ENCODE measurements at regions not wholly inside any gene's neighbourhood (a gene's known extent, or its start where the extent isn't known, plus 50 kb on each side); places are given as distances from the start of the nearest gene placed in this dataset.

DNA sequence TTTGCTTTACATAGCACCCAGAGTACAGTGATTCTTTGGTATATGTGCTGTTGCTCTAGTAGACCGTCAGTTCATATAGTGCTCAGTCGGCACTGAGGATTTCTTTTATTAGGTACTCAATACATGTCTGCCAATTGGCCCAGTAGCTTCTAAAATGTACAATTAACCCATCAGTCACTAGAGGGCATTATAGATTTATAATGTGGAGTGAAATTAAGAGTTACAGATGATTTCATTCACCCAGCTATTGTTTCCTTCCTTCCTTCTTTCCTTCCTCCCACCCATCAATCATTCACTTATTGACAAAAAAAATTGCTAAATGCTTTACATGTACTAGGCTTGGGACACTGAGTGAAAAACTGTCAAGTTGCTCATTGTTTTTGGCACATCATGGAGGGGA lies 263.6 kb upstream of the USP24 start:
- no peak for DNase-seq

DNA sequence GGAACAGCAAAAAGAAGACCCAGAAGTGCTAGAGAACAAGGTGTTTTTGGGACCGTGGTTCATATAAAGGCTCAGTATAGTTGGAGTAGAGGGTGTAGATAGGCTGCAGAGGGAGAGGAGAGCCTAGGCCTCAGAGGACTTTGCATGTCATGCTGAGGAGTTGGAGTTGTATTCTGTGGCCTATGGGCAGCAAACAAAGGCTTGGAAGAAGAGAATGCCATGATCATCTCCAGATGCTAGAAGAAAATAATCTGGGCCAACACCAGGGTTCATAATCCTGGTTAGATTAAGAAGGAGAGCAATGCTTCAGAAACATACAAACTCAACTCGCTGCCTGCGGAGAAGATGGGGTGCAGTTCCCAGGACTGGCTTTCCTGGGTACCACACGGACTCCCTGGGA lies 262.8 kb upstream of the USP24 start:
- no peak for DNase-seq

DNA sequence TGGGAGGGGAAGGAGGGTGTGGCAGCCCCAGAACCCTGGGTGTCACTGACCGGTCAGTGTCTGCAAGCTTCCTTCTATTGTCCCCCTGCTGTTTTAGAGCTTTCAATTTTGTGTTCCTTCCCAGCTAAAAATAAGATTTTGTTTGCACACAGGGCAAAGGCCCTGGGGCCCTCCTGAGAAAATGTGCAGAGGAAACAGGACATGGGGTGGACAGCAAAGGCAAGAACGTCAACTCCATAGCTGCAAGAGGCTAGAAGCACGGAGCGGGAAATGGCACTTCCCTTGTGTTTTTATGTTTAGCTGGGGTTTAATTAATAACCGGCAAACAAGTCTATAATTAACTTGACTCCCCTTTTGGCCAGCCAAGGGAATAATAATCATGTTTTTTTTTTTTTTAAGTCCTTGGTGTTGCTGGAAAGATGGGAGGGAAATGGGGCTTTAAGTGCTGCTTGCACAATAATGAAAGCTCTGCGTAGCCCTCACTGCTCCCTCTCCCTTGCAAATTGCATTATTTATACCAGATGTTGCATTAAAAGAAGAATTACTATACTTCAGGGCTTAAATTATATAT lies 261.4 kb upstream of the USP24 start:
- no peak for DNase-seq

DNA sequence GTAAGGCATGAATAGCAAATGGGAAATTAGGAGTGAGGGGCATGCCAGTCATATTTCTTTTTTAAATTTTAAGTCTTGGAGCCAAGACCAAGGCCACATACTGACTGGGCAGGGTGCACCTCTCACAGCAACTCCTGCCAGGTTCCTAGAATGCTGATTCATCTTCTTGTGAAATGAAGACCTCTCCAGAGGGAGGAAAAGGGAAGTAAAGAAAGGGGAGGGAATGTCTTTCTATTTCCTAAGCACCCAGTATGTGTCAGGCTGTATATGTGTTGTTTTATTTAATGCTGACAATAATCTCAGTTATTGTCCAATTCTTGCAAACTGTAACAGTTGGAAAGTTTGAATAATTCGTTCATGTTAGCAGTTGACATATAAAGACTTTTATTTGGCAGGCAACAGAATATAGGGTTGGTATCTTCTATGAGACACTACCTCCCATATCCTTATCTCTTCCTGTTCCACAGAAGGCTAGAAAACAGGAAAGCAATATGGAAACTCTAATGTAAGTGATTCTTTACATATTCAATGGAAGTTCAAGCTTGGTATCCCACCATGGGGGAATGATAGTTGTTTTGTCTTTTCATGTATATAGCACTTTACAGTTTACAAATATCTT lies 259.1 kb upstream of the USP24 start:
- no peak for DNase-seq

DNA sequence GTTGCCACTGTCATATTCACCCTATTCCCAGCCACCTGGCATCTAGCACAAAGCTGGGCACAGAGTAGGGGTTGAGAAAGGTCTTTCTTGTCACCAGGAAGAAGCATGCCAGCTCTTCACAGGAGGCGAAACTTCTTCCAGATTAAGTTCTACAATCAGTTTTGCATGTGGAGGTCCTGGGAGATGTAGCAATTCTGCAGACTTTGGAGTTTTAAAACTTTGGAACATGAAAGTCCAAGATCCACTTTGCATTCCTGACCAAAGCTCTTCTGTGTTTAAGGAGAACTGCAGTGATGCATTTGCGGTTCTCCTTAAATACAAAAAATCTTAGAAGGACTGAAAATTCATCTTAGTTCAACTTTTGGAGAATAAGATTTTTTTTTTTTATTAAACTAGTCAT lies 258.5 kb upstream of the USP24 start:
- DNase-seq, result no peak

DNA sequence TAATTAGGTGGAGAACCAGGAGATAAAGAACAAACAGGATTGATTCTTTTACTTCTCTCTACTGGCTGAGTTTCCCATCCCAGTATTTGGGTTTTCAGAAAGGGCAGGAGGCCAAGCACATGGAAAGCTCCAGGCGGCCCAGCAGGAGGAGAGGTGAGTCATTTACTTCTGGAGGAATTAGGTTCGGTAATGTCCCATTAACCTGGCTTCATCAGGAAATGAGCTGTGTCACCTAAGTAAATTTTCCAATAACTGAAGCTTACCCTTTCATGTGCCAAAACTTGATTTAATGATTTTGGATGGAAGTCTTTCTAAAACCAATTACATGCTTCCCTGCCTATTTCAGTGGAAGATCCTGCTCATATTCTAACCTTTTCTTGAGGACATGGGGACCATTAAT lies 257.6 kb upstream of the USP24 start:
- DNase-seq, result no peak

DNA sequence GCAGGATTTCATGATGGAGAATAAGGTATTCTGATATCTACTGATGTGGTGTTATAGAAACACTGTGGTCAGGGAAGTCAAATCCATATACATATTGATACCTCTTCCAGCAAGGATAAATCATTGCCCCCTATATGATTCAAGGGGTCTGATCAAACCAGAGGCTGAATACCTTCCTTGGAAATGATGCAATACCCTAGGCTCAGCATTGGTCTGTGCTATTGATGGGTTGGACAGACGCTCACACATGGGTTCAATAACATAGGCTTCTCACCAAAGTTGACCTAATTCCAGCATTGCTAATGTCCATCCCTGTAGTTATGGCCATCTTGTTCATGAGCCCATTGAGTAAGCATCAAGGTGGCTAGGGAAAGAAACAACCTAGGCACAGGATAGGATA lies 257.0 kb upstream of the USP24 start:
- DNase-seq, result no peak

DNA sequence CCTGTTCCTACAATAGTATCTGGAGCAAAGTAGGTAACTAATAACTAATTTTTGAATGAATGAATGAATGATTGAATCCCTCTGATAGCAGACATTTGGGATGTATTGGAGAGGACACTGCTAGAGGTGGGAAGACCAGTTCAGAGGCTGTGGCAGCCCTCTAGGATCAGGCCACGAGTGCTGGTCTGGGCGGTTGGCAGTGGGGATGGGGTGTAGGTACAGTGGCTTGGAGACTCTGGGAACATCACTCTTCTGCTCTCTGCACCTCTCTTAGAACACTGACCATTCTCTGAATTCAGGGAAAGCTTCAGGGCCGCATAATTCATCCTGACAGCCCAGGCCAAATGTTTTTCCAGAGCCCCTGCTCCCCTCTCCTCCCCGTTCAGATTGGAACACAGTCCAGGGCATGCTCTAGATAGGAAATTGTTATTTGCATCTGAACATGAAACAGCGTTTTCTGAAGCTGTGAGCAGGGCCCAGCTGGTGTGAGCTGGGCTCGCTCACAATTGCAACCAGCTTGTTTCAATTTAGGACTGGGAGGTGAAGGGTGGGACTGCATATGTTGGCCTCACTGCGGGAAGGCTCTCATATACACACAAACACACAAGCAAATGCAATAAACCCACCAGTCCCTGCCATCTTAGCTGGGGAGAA lies 253.1 kb upstream of the USP24 start:
- no peak for DNase-seq

DNA sequence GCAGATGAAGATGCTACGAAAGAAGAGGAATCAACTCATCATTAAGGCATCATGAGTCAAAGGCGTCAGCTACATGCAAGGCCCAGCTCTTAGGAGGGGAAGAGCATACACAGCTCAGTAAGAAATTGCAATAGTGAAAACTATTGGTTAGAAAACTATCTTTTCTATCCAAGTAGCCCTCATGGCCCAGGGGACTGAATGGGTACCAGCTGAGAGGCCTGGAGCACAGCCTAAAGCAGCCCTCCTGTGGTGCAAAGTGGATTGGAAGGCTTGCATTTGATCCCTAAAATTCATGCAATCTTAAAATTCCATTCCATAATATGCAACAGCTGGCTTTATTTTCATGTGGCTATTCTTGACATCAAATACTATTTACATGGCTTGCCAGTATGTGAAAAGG lies 251.8 kb upstream of the USP24 start:
- DNase-seq, result no peak

DNA sequence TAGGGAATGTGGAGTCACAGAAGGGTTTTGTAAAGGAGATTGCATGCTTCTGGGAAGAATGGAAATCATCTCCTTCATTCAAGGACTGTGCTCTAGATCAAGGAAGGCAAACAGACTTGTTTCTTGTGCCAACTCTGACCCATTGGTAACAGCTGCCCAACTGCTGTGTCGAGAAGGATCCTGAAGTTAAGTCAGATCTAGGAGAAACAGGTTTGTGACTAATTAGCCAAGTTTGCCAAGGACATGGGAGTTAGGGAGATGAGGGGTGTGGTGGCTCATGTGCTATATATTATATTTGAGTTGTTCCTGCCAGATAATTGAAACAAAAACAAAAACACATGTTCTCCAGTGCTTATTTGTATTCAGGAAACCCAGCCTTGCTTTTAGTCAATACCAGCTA lies 251.2 kb upstream of the USP24 start:
- DNase-seq, result no peak

DNA sequence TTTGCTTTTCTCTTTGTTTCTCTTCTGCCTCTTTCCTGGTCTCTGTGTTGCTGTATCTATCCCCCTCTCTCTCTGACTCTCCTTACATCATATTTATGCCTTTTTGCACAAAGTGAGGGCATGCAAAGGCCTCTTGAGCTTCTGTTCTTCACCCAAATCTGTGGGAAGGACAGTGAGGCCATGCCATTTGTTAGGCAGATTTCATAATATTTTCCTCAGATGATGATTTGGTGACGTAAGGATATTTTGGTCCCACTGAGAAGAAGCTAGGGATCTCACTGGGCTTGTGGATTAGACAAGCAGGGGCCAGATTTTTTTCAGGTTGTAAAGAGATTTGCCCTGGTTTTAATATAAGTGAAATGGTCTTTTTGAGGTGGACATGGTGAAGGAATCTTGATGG lies 249.4 kb upstream of the USP24 start:
- DNase-seq, result no peak

DNA sequence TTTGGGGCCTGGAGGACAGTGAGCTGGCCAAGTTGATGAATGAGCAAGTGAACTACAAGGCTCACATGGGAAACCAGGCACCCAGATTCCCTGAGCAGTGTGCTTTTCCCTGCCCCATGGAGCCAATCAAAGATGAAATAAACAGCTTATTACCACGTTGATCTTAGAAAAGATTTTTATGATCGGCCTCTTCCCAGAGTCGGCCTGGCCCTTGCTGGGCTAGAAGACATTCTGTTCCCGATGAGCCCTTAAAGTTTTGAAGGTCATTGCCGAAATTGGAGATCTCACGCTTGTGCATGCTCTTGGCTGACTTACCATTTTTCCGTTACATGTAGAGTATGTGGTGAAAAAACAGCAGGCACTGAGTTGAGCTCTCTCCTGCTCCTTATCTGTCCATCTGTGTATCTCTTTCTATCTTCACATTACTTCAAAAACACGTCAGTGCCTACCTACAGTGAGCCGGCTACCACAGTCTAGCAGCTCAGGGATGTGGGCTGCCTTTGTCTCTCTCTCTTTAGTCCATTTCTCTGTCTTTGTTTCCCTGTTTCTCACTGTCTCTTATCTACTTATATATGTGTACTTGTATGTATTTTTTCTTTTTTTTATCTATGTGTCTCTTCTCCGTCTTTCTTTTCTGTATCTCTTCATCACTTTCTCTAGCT lies 248.8 kb upstream of the USP24 start:
- no peak for DNase-seq

DNA sequence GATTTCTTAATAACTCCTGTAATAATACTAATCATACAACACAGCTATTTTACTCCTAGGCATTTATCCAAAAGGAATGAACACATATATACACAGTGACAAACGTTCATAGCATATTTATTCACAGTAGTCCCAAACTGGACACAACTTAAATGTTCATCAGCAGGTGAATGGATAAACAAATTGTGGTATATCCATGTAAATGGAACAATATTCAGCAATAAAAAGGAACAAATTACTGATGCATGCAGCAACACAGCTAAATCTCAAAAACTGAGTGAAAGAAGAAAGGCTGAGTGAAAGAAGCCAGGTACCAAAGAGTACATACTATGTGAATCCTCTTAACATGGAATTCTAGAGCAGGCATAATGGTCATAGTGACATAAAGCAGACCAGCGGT lies 242.7 kb upstream of the USP24 start:
- no peak for DNase-seq

DNA sequence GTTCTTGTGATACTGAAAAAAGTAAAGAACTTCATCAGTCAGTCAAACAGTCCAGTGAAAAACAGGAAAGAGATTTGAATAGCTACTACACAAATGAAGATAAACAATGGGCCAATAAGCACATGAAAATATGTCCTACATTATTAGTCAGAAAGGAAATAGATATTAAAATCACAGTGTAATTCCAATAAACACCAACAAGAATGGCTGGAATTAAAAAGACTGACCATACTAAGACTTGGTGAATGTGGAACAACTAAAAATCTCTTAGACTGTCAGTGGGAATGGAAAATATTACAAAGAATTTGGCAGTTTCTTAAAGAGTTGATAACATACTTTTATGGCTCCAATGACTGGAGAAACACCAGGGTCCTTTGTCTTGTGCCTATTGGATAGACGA lies 241.8 kb upstream of the USP24 start:
- no peak for DNase-seq

DNA sequence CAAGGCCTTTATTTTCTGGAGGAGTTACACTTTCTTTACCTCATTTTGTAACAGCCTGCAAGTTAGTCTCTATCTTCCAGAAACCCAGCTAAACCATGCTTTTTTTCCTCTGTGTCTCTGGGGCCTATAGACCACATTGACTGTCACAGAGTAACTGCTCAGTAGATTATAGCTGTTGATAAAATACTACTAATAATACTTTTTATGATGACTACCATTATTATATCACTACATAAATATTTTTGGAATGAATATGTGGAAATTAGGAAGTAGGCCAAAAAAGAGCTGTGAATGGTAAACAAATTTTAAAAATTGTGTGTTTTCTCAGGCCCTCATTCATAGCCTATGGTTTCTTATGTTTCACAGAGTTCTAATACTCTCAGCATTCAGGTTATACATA lies 233.1 kb upstream of the USP24 start:
- no peak for DNase-seq

DNA sequence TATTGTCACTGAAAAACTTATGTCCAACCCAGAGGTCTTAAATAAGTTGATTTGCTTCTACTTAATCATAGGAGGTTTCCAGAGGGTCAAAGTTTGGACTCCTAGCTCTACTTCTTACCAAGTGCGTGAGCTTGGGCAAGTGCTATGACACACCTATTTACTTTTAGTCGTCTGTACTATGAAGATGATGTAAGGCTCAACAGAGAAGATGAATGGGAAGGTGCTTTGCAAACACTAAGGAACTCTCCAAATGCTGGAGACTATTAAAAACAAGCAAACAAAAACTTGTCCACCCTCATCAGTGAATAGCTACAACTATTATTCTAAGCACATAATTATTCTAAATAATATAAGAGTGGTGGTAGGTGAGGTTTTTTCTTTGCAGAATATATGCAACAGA lies 232.3 kb upstream of the USP24 start:
- no peak for DNase-seq

DNA sequence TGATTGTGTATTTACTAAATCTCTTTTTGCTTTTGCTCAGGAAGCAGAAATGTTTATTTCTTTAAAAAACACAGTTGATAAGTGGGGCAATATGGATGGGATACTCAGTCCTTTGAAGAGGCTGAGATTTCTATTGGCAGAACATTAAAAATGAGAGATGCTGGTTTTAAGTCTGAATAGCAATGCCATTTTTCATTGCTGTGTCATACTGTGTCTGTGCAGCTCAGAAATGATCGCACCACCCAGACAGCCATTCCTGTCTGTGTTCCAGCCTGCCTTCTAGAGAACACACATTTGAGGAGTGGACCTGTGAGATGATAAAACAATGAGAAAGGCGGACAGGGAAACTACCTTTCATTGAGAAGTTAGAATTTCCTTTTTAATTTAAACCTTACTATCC lies 231.2 kb upstream of the USP24 start:
- no peak for DNase-seq

DNA sequence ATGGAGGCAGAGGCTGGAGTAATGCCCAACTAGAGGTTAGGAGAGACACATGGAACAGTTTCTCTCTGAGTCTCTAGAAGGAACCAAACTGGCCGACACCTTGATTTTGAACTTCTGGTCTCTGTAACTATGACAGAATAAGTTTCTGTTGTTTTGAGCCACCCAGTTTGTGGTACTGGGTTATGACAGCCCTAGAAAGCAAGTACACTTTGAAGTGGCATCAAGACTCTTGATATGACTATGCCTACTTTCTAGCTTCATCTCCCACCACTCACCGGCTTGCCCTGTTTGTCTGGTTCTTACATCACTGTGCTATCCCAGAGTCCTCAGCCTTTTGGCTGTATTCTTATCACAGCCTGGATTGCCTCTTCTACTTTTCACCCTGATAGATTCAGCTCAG lies 230.3 kb upstream of the USP24 start:
- DNase-seq, result no peak

DNA sequence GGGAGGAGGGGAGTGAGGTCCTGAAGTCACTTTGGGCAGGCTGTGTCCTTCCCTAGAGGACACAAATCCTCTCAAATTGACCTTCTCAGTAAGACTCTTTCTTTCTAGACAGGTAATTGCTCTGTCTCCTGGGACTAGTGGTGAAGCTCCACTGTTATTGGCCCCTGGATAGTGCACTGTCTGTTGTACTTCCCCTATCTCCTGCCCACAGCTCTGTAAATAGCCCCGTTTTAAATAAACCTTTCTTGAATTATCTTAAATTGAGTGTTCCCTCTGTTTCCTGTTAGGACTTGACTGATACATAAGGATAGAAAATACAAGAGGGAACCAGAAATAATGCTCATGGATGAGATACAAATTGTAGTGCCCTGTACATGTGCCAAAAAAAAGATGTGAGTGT lies 229.5 kb upstream of the USP24 start:
- no peak for DNase-seq

DNA sequence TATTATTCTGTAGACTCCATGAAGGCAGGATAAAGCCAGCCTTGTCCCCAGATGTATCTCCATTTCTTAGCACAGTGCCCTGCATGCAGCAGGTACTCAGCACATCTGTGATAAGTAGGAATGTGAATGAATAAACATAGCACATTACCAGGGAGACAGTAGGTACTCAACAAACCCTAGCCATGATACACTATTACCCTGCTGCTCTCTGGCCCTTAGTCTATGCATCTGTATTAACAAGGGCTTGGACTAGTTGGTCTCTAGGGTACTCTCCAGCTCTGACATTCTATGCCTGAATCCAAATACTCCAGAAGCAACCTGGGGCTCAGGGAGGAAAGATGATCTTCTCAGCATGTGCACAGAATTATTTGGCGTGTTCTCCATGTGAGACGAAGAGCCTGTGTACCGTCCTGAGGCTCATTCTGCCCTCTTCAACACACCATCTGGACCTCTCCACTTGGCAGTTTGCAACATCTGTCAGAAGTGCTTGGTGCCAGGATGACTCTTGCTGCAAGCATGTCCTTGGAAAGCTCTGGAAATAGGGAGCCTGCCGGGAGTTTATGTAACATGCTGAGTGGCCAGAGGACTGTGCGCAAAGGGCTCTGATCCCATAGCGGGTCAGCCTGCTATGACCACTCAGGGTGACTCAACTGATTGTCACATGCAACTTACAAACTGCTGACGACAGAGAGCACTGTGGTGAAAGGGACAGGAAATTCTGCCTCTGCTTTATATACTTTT lies 228.2 kb upstream of the USP24 start:
- peak in 1 of 56 donors; percentile 4 for DNase-seq

DNA sequence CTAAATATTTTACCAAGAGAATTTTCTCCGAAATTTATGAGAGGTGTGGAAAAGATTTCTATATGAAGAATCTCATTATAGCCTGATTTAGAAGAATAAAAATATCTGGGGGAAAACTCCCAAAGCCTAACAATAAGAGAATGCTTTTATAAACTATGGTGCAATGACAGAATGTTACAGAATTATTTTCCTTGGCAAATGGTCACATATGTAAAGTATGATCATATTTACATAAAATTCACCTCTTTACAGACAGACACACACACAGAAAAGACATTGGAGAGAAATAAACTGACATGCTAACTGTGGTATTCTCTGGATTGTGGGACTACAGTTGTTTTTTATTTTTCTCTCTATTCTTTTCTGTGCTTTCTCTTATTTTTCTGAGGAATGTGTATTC lies 226.3 kb upstream of the USP24 start:
- no peak for DNase-seq

DNA sequence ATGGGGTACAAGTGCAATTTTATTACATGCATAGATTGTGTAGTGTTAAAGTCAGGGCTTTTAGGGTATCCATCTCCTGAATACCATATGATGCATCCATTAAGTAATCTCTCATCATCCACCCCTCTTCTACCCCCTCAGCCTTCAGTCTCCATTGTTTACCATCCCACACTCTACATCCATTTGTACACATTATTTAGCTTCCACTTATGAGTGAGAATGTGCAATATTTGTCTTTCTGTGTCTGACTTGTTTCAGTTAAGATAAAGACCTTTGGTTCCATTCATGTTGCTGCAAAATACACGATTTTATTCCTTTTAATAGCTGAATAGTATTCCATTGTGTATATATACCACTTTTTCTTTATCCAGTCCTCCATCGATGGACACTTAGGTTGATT lies 222.5 kb upstream of the USP24 start:
- DNase-seq, result no peak
